KOPT-K1 (cell line): ENCODE measurements at regions not wholly inside any gene's neighbourhood (a gene's known extent, or its start where the extent isn't known, plus 50 kb on each side); places are given as distances from the start of the nearest gene placed in this dataset.

Experiments
- H3K27ac ChIP-seq: fragments of 200-600 bp; sonication (generic); 2 replicates; pipeline ENCODE4 v1.5.1; 2016; ENCODE audit warnings: antibody characterized with exemption, mild to moderate bottlenecking, low read depth, low read length; ENCODE audit not compliant: poor library complexity, severe bottlenecking
- H3K36me3 ChIP-seq: fragments of 200-600 bp; sonication (generic); 2 replicates; pipeline ENCODE4 v1.5.1; 2017; ENCODE audit warnings: antibody characterized with exemption, mild to moderate bottlenecking, low read length, moderate library complexity; ENCODE audit not compliant: insufficient read depth
- H3K9me3 ChIP-seq: fragments of 200-600 bp; sonication (generic); 2 replicates; pipeline ENCODE4 v1.5.1; 2017; ENCODE audit warnings: antibody characterized with exemption, low read length, mild to moderate bottlenecking; ENCODE audit not compliant: insufficient read depth, poor library complexity, severe bottlenecking

- H3K27ac ChIP-seq = no peak overlapping the region
- H3K36me3 ChIP-seq = no peaks in the 10 kb centered on the region
- H3K9me3 ChIP-seq = peaks cover 28% of the 10 kb centered on the region
Measured at GRCh38 chr13:40306817-40307216, 359.6 kb downstream of the FOXO1 start.

GRCh38 chr13:40309881-40310280, 356.6 kb downstream of the FOXO1 start:
- no peak overlapping the region for H3K27ac ChIP-seq
- H3K36me3 ChIP-seq = no peaks in the 10 kb centered on the region
- H3K9me3 ChIP-seq = peaks cover 18% of the 10 kb centered on the region

- H3K36me3 ChIP-seq = no peaks in the 10 kb centered on the region
- peaks cover 10% of the 10 kb centered on the region for H3K9me3 ChIP-seq
- H3K27ac ChIP-seq = no peak overlapping the region
Measured at GRCh38 chr13:40311356-40312101, 354.9 kb downstream of the FOXO1 start.

GRCh38 chr13:40313269-40314200, 352.9 kb downstream of the FOXO1 start:
- H3K36me3 ChIP-seq = no peaks in the 10 kb centered on the region
- H3K9me3 ChIP-seq = no peaks in the 10 kb centered on the region
- H3K27ac ChIP-seq = no peak overlapping the region

GRCh38 chr13:40315416-40316064, 350.9 kb downstream of the FOXO1 start:
- H3K27ac ChIP-seq = no peak overlapping the region
- H3K36me3 ChIP-seq = no peaks in the 10 kb centered on the region
- no peaks in the 10 kb centered on the region for H3K9me3 ChIP-seq

GRCh38 chr13:40316301-40316700, 350.1 kb downstream of the FOXO1 start:
- Histone ChIP-seq H3K27ac (no peak overlapping the region), H3K36me3 (no peaks in the 10 kb centered on the region), H3K9me3 (no peaks in the 10 kb centered on the region)

GRCh38 chr13:40317980-40318327, 348.5 kb downstream of the FOXO1 start:
- Histone ChIP-seq H3K9me3 (no peaks in the 10 kb centered on the region), H3K36me3 (no peaks in the 10 kb centered on the region), H3K27ac (no peak overlapping the region)

- Histone ChIP-seq H3K9me3 (no peaks in the 10 kb centered on the region), H3K36me3 (no peaks in the 10 kb centered on the region), H3K27ac (no peak overlapping the region)
Measured at GRCh38 chr13:40318366-40318765, 348.1 kb downstream of the FOXO1 start.

- H3K27ac ChIP-seq = no peak overlapping the region
- no peaks in the 10 kb centered on the region for H3K36me3 ChIP-seq
- no peaks in the 10 kb centered on the region for H3K9me3 ChIP-seq
Measured at GRCh38 chr13:40319699-40320579, 346.5 kb downstream of the FOXO1 start.

- Histone ChIP-seq H3K9me3 (no peaks in the 10 kb centered on the region), H3K27ac (no peak overlapping the region), H3K36me3 (no peaks in the 10 kb centered on the region)
Measured at GRCh38 chr13:40328091-40328490, 338.4 kb downstream of the FOXO1 start.

- no peaks in the 10 kb centered on the region for H3K9me3 ChIP-seq
- H3K27ac ChIP-seq = no peak overlapping the region
Measured at GRCh38 chr13:40329781-40330485, 336.5 kb downstream of the FOXO1 start.

GRCh38 chr13:40330950-40331349, 335.5 kb downstream of the FOXO1 start:
- Histone ChIP-seq H3K27ac (no peak overlapping the region), H3K36me3 (no peaks in the 10 kb centered on the region), H3K9me3 (no peaks in the 10 kb centered on the region)

More at GRCh38 chr13:40329781-40330485, 336.5 kb downstream of the FOXO1 start:
- no peaks in the 10 kb centered on the region for H3K36me3 ChIP-seq

- no peak overlapping the region for H3K27ac ChIP-seq
- no peaks in the 10 kb centered on the region for H3K36me3 ChIP-seq
- no peaks in the 10 kb centered on the region for H3K9me3 ChIP-seq
Measured at GRCh38 chr13:40331802-40332201, 334.6 kb downstream of the FOXO1 start.

GRCh38 chr13:40333226-40333625, 333.2 kb downstream of the FOXO1 start:
- Histone ChIP-seq H3K36me3 (no peaks in the 10 kb centered on the region), H3K27ac (no peak overlapping the region), H3K9me3 (no peaks in the 10 kb centered on the region)
